HCT116 (cell line): ENCODE measurements at regions not wholly inside any gene's neighbourhood (a gene's known extent, or its start where the extent isn't known, plus 50 kb on each side); places are given as distances from the start of the nearest gene placed in this dataset.

Source experiments
- ATAC-seq: fragments of 200-7000 bp; cut with Tn5 transposase; 2 replicates; pipeline ENCODE4 v1.9.1; 2020; ENCODE audit warnings: mild to moderate bottlenecking, moderate library complexity
- BruUV-seq: library from RNA; stranded (reverse); fragments of 400-500 nt; replicated peaks from 2 replicates; lab custom pipeline; 2021; lab: Mats Ljungman, UMichigan
- CTCF ChIA-PET: fragments of 300-600 bp; sonication (Branson Sonifier 250); formaldehyde crosslinking; loops from one replicate; lab custom pipeline; 2021; ENCODE audit warnings: antibody characterized with exemption; lab: Charles Lee
- POLR2A ChIA-PET: fragments of 300-600, 350-600 bp; sonication (Branson Sonifier 250); formaldehyde crosslinking; loops from one replicate; lab custom pipeline; 2021; ENCODE audit warnings: antibody characterized with exemption; lab: Charles Lee
- RAD21 ChIA-PET, 2 experiments: fragments of 300-600 bp; sonication (Branson Sonifier 250); formaldehyde crosslinking; loops; one replicate each; lab custom pipeline; 2023; ENCODE audit warnings: low total read pairs in 2 of 2; ENCODE audit not compliant: uncharacterized antibody in 2 of 2, unreplicated experiment in 2 of 2, low non-redundant PET in 1 of 2; lab: Charles Lee
- DNase-seq: peaks from one replicate; pipeline ENCODE4 v3.0.0-alpha.2; 2010; ENCODE audit warnings: low read depth, low spot score
- H2AFZ ChIP-seq: fragments of 200-600 bp; shearing (Covaris generic), sonication (generic); 2 replicates; pipeline ENCODE4 v1.6.1; 2017; ENCODE audit warnings: low read depth, mixed run types, mixed read lengths, antibody characterized with exemption, low read length; ENCODE audit not compliant: poor library complexity, severe bottlenecking
- H3K27ac ChIP-seq: 2 replicates; pipeline ENCODE4 v1.5.1; 2012; ENCODE audit warnings: low read depth, low read length
- H3K27me3 ChIP-seq: fragments of 200-600 bp; sonication (generic); 2 replicates; pipeline ENCODE4 v1.6.1; 2016; ENCODE audit warnings: mixed run types, low read length, mixed read lengths; ENCODE audit not compliant: insufficient read depth
- H3K36me3 ChIP-seq, 2 experiments: fragments of 200-500 bp in 1 of 2; fragments of 200-600 bp in 1 of 2; sonication (Bioruptor generic) in 1 of 2; sonication (generic) in 1 of 2; 2 replicates each; pipeline versions ENCODE4 v1.5.1 to v1.6.1; 2014 to 2016; ENCODE audit warnings: low read length in 2 of 2, inconsistent platforms in 1 of 2, mixed read lengths in 1 of 2, mixed run types in 1 of 2; ENCODE audit not compliant: insufficient read depth in 2 of 2, control insufficient read depth in 1 of 2
- H3K4me1 ChIP-seq, 2 experiments: fragments of 200-600 bp in 1 of 2; sonication (generic) in 1 of 2; 2 replicates each; pipeline versions ENCODE4 v1.5.1 to v1.6.1; 2012 to 2017; ENCODE audit warnings: low read length in 2 of 2, inconsistent platforms in 1 of 2, mild to moderate bottlenecking in 1 of 2, mixed read lengths in 1 of 2, mixed run types in 1 of 2, moderate library complexity in 1 of 2; ENCODE audit not compliant: insufficient read depth in 2 of 2, control insufficient read depth in 1 of 2
- H3K4me2 ChIP-seq: fragments of 200-600 bp; sonication (generic); 2 replicates; pipeline ENCODE4 v1.6.1; 2017; ENCODE audit warnings: mixed run types, low read length, mixed read lengths
- H3K4me3 ChIP-seq, 2 experiments: fragments of 200-600 bp in 1 of 2; sonication (generic) in 1 of 2; replicated peaks in 1 of 2; 2 replicates each; pipeline ENCODE4 v1.5.1; 2011 to 2016; ENCODE audit warnings: low read length in 2 of 2, control low read depth in 1 of 2, low read depth in 1 of 2, mild to moderate bottlenecking in 1 of 2, mixed read lengths in 1 of 2, mixed run types in 1 of 2
- H3K79me2 ChIP-seq: fragments of 200-600 bp; sonication (generic); 2 replicates; pipeline ENCODE4 v1.6.1; 2017; ENCODE audit warnings: mild to moderate bottlenecking, mixed run types, low read length, moderate library complexity, mixed read lengths; ENCODE audit not compliant: insufficient read depth
- H3K9ac ChIP-seq: fragments of 200-600 bp; sonication (generic); 2 replicates; pipeline ENCODE4 v1.6.1; 2016; ENCODE audit warnings: low read length, mixed read lengths
- H3K9me2 ChIP-seq: fragments of 200-600 bp; sonication (generic), shearing (Covaris generic); 2 replicates; pipeline ENCODE4 v1.6.1; 2017; ENCODE audit warnings: mixed run types, mild to moderate bottlenecking, moderate library complexity; ENCODE audit not compliant: insufficient read depth
- H3K9me3 ChIP-seq, 2 experiments: fragments of 200-500 bp in 1 of 2; fragments of 200-600 bp in 1 of 2; sonication (Bioruptor generic) in 1 of 2; sonication (generic) in 1 of 2; 2 replicates each; pipeline ENCODE4 v1.6.1; 2014 to 2017; ENCODE audit warnings: low read length in 2 of 2, mixed read lengths in 2 of 2, inconsistent platforms in 1 of 2, low read depth in 1 of 2, mild to moderate bottlenecking in 1 of 2, mixed run types in 1 of 2, moderate library complexity in 1 of 2; ENCODE audit not compliant: control insufficient read depth in 1 of 2, insufficient read depth in 1 of 2
- H4K20me1 ChIP-seq: fragments of 200-600 bp; sonication (generic), shearing (Covaris generic); 2 replicates; pipeline ENCODE4 v1.6.1; 2017; ENCODE audit warnings: mixed run types, mild to moderate bottlenecking, moderate library complexity; ENCODE audit not compliant: insufficient read depth
- ATF3 ChIP-seq: IDR thresholded peaks from 2 replicates; pipeline ENCODE4 v1.6.1; 2012
- CBX3 ChIP-seq: IDR thresholded peaks from 2 replicates; pipeline ENCODE4 v1.6.1; 2012; ENCODE audit warnings: low read depth
- CEBPB ChIP-seq: IDR thresholded peaks from 2 replicates; pipeline ENCODE4 v1.6.1; 2012; ENCODE audit warnings: low read depth
- ELF1 ChIP-seq: IDR thresholded peaks from 2 replicates; pipeline ENCODE4 v1.6.1; 2012; ENCODE audit warnings: low read depth, borderline replicate concordance
- EZH2 ChIP-seq: fragments of 200-600 bp; sonication (generic); IDR thresholded peaks from 2 replicates; pipeline ENCODE4 v1.6.1; 2017; ENCODE audit warnings: antibody characterized with exemption, mixed run types
- FOSL1 ChIP-seq: IDR thresholded peaks from 2 replicates; pipeline ENCODE4 v1.6.1; 2012; ENCODE audit warnings: low read depth
- JUND ChIP-seq: IDR thresholded peaks from 2 replicates; pipeline ENCODE4 v1.6.1; 2012
- POLR2AphosphoS5 ChIP-seq: IDR thresholded peaks from 2 replicates; pipeline ENCODE4 v1.6.1; 2011; ENCODE audit warnings: mild to moderate bottlenecking, low read depth, low read length, moderate library complexity
- SIN3A ChIP-seq: IDR thresholded peaks from 2 replicates; pipeline ENCODE4 v1.6.1; 2012; ENCODE audit warnings: low read depth
- SP1 ChIP-seq: IDR thresholded peaks from 2 replicates; pipeline ENCODE4 v1.6.1; 2012; ENCODE audit warnings: low read depth
- TCF7L2 ChIP-seq: IDR thresholded peaks from 2 replicates; pipeline ENCODE4 v1.7.0; 2011; ENCODE audit warnings: borderline replicate concordance, inconsistent platforms; ENCODE audit not compliant: insufficient read depth, insufficient read length; ENCODE audit errors: extremely low read depth
- YY1 ChIP-seq: IDR thresholded peaks from 2 replicates; pipeline ENCODE4 v1.6.1; 2011; ENCODE audit warnings: low read length, low read depth, moderate library complexity, mild to moderate bottlenecking; ENCODE audit not compliant: insufficient replicate concordance; ENCODE audit errors: extremely low read depth
- ZBTB33 ChIP-seq: IDR thresholded peaks from 2 replicates; pipeline ENCODE4 v1.6.1; 2011; ENCODE audit warnings: mild to moderate bottlenecking, low read length, moderate library complexity; ENCODE audit not compliant: insufficient replicate concordance; ENCODE audit errors: extremely low read depth
- ZNF274 ChIP-seq: fragments of 200-500 bp; sonication (Bioruptor generic); IDR thresholded peaks from 2 replicates; pipeline ENCODE4 v1.6.1; 2014; ENCODE audit warnings: mild to moderate bottlenecking, low read depth, low read length, inconsistent platforms
- intact Hi-C: fragments of 100-400 bp; cut with micrococcal nuclease; formaldehyde crosslinking; loops from 2 replicates; pipeline ENCODE4 v1.10.0; 2022

DNA sequence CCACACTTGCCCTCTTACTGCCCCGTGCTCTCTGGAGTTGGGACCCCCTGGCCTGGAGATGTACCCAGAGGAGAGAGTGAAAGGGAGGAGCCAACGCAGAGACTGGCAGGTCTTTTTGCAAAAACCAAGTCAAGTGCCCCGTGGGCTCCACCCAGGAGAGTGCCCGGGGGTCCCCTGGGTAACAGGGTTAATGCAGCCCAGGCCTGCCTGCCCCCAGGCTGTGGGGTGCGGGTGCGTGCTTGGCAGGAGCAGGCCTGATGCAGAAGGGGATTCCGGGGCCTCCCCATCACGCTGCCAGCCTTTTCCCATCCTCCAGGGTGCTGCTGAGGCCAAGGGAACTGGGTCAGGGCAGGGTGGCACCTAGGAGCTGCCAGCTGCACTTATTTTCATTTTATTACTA is 184.4 kb downstream of the ERMARD start:
- Histone ChIP-seq H3K9ac (no peak overlapping the region), H4K20me1 (no peaks in the 10 kb centered on the region), H3K4me2 (no peak overlapping the region), H3K9me2 (no peaks in the 10 kb centered on the region), H3K9me3 (no peaks in the 10 kb centered on the region), H3K36me3 (no peaks in the 10 kb centered on the region), H3K4me3 (no peak overlapping the region), H3K27ac (no peak overlapping the region), H3K27me3 (no peaks in the 10 kb centered on the region), H3K4me1 (peaks cover 4 to 6% of the 10 kb centered on the region in 2 experiments; a peak in 3 of 4 replicates), H3K79me2 (no peaks in the 10 kb centered on the region), H2AFZ (no peak overlapping the region)
- POLR2A ChIA-PET: no interaction called here
- ATAC-seq (no peak), DNase-seq (no peak)
- intact Hi-C loops: no loop called here
- RAD21 ChIA-PET: no interaction called here
- no peak for TF ChIP-seq ZNF274
- no peak for TF ChIP-seq POLR2AphosphoS5
- no peak for TF ChIP-seq ATF3
- no peak for TF ChIP-seq YY1
- no peak for TF ChIP-seq CBX3
- CTCF ChIA-PET: no interaction called here
- BruUV-seq: no TSS peak

GRCh38 chr6:169935348-169935718 is 183.9 kb downstream of the ERMARD start:
- H3K27ac ChIP-seq: no peak overlapping the region
- TF ChIP-seq CEBPB (no peak), SIN3A (no peak), ATF3 (no peak), JUND (no peak), YY1 (no peak), POLR2AphosphoS5 (no peak), ELF1 (no peak), CBX3 (no peak), SP1 (no peak), FOSL1 (no peak), TCF7L2 (no peak), ZBTB33 (no peak), EZH2 (no peak)
- no peak overlapping the region for H3K9ac ChIP-seq
- no peak overlapping the region for H3K4me3 ChIP-seq
- ATAC-seq: peak; percentile 32; the same call in 1 of the 2 replicates
- CTCF ChIA-PET: no interaction called here
- H3K27me3 ChIP-seq: no peaks in the 10 kb centered on the region
- POLR2A ChIA-PET: no interaction called here
- no peaks in the 10 kb centered on the region for H3K9me3 ChIP-seq
- intact Hi-C loops: no loop called here
- RAD21 ChIA-PET: no interaction called here
- no TSS peak for BruUV-seq
- no peak overlapping the region for H2AFZ ChIP-seq
- peaks cover 4 to 6% of the 10 kb centered on the region in 2 experiments; a peak in 3 of 4 replicates for H3K4me1 ChIP-seq
- no peak for DNase-seq
- H4K20me1 ChIP-seq: no peaks in the 10 kb centered on the region
- H3K79me2 ChIP-seq: no peaks in the 10 kb centered on the region
- H3K36me3 ChIP-seq: no peaks in the 10 kb centered on the region
- H3K4me2 ChIP-seq: no peak overlapping the region
- no peaks in the 10 kb centered on the region for H3K9me2 ChIP-seq
